IMR-90 (cell line): ENCODE measurements at regions not wholly inside any gene's neighbourhood (a gene's known extent, or its start where the extent isn't known, plus 50 kb on each side); places are given as distances from the start of the nearest gene placed in this dataset.

ENCODE experiments used
- ATAC-seq: fragments of 200-7000 bp; cut with Tn5 transposase; 2 replicates; pipeline ENCODE4 v1.9.1; 2020; ENCODE audit warnings: low read depth, mild to moderate bottlenecking, moderate library complexity
- BruUV-seq: library from RNA; stranded (reverse); fragments of 400-500 nt; replicated peaks from 2 replicates; lab custom pipeline; 2021; lab: Mats Ljungman, UMichigan
- CTCF ChIA-PET: fragments of 300-600 bp; formaldehyde crosslinking; extraction: SDS; loops from one replicate; lab custom pipeline; 2021; ENCODE audit warnings: antibody characterized with exemption; lab: Yijun Ruan, JAX
- POLR2A ChIA-PET: fragments of 300-600 bp; sonication (Branson Sonifier 250); formaldehyde crosslinking; loops from one replicate; lab custom pipeline; 2022; ENCODE audit warnings: antibody characterized with exemption; ENCODE audit not compliant: unreplicated experiment; lab: Charles Lee
- DNase-seq: peaks from one replicate; pipeline ENCODE4 v3.0.0; 2013
- H2AFZ ChIP-seq: replicated peaks from 2 replicates; pipeline ENCODE3; 2013; ENCODE audit warnings: low read length, mild to moderate bottlenecking; ENCODE audit not compliant: poor library complexity
- H2AK5ac ChIP-seq: 2 replicates; pipeline ENCODE4 v1.6.1; 2013; ENCODE audit warnings: low read depth, low read length, inconsistent platforms
- H2AK9ac ChIP-seq: replicated peaks from 2 replicates; pipeline ENCODE3; 2013; ENCODE audit warnings: mild to moderate bottlenecking, low read depth, low read length, moderate library complexity; ENCODE audit not compliant: poor library complexity
- H2BK120ac ChIP-seq: 2 replicates; pipeline ENCODE4 v1.6.1; 2013; ENCODE audit warnings: low read depth, low read length, inconsistent platforms
- H2BK15ac ChIP-seq: 3 replicates; pipeline ENCODE4 v1.6.1; 2013; ENCODE audit warnings: low read depth, low read length, inconsistent platforms
- H2BK20ac ChIP-seq: 2 replicates; pipeline ENCODE4 v1.6.1; 2013; ENCODE audit warnings: low read depth, mild to moderate bottlenecking, inconsistent platforms, low read length, moderate library complexity
- H2BK5ac ChIP-seq: 2 replicates; pipeline ENCODE4 v1.6.1; 2013; ENCODE audit warnings: mild to moderate bottlenecking, low read depth, low read length, inconsistent platforms; ENCODE audit not compliant: poor library complexity, severe bottlenecking
- H3K14ac ChIP-seq: replicated peaks from 2 replicates; pipeline ENCODE4 v1.6.1; 2013; ENCODE audit warnings: low read depth, low read length, inconsistent platforms
- H3K18ac ChIP-seq: 2 replicates; pipeline ENCODE4 v1.6.1; 2013; ENCODE audit warnings: low read depth, low read length, control low read depth
- H3K23ac ChIP-seq: 2 replicates; pipeline ENCODE4 v1.6.1; 2013; ENCODE audit warnings: low read depth, low read length, inconsistent platforms
- H3K27ac ChIP-seq: 2 replicates; pipeline ENCODE4 v1.5.1; 2013; ENCODE audit warnings: mild to moderate bottlenecking, control low read depth, low read length; ENCODE audit not compliant: insufficient read depth
- H3K27me3 ChIP-seq: 2 replicates; pipeline ENCODE4 v1.6.1; 2013; ENCODE audit warnings: low read length; ENCODE audit not compliant: control insufficient read depth, insufficient read depth
- H3K36me3 ChIP-seq: 2 replicates; pipeline ENCODE4 v1.6.1; 2013; ENCODE audit warnings: low read length, mixed read lengths; ENCODE audit not compliant: control insufficient read depth, insufficient read depth
- H3K4ac ChIP-seq: 2 replicates; pipeline ENCODE4 v1.6.1; 2013; ENCODE audit warnings: low read depth, low read length, inconsistent platforms
- H3K4me1 ChIP-seq: 2 replicates; pipeline ENCODE4 v1.6.1; 2013; ENCODE audit warnings: low read length, mixed read lengths; ENCODE audit not compliant: control insufficient read depth, insufficient read depth
- H3K4me2 ChIP-seq: 2 replicates; pipeline ENCODE4 v1.6.1; 2013; ENCODE audit warnings: low read depth, mild to moderate bottlenecking, control low read depth, low read length, moderate library complexity
- H3K4me3 ChIP-seq: 2 replicates; pipeline ENCODE4 v1.5.1; 2013; ENCODE audit warnings: low read depth, mild to moderate bottlenecking, control low read depth, low read length, moderate library complexity; ENCODE audit not compliant: insufficient read depth
- H3K56ac ChIP-seq: 2 replicates; pipeline ENCODE4 v1.6.1; 2013; ENCODE audit warnings: low read length, inconsistent platforms; ENCODE audit not compliant: insufficient read depth; ENCODE audit errors: extremely low read depth
- H3K79me1 ChIP-seq, 2 experiments: 2 replicates each; pipeline ENCODE4 v1.6.1; 2013; ENCODE audit warnings: low read length in 2 of 2, inconsistent platforms in 1 of 2, low read depth in 1 of 2
- H3K9ac ChIP-seq: 2 replicates; pipeline ENCODE4 v1.6.1; 2013; ENCODE audit warnings: low read depth, low read length, control low read depth
- H3K9me1 ChIP-seq: 2 replicates; pipeline ENCODE4 v1.6.1; 2013; ENCODE audit warnings: low read length, inconsistent platforms; ENCODE audit not compliant: insufficient read depth
- H3K9me3 ChIP-seq: 2 replicates; pipeline ENCODE4 v1.6.1; 2013; ENCODE audit warnings: low read length; ENCODE audit not compliant: control insufficient read depth, insufficient read depth
- H4K20me1 ChIP-seq: 2 replicates; pipeline ENCODE4 v1.6.1; 2013; ENCODE audit warnings: low read length, inconsistent platforms; ENCODE audit not compliant: insufficient read depth
- H4K5ac ChIP-seq: 2 replicates; pipeline ENCODE4 v1.6.1; 2013; ENCODE audit warnings: mild to moderate bottlenecking, low read depth, low read length, control low read depth
- H4K8ac ChIP-seq, 2 experiments: 2 replicates each; pipeline ENCODE4 v1.6.1; 2013; ENCODE audit warnings: low read depth in 2 of 2, low read length in 2 of 2, control low read depth in 1 of 2, inconsistent platforms in 1 of 2
- H4K91ac ChIP-seq: 2 replicates; pipeline ENCODE4 v1.6.1; 2013; ENCODE audit warnings: low read depth, low read length, inconsistent platforms; ENCODE audit not compliant: insufficient read depth
- BHLHE40 ChIP-seq: fragments of 150-350 bp; IDR thresholded peaks from 2 replicates; pipeline ENCODE4 v1.6.1; 2016; ENCODE audit warnings: mild to moderate bottlenecking, low read depth, low read length
- CEBPB ChIP-seq: IDR thresholded peaks from 2 replicates; pipeline ENCODE4 v1.6.1; 2012; ENCODE audit warnings: low read depth, low read length, improper control_type of control experiment
- CHD1 ChIP-seq: IDR thresholded peaks from 2 replicates; pipeline ENCODE4 v1.6.1; 2012; ENCODE audit warnings: low read depth, low read length, improper control_type of control experiment
- CTCF ChIP-seq: conservative IDR thresholded peaks from 2 replicates; pipeline ENCODE4 v1.5.1; 2012; ENCODE audit warnings: mild to moderate bottlenecking, low read depth, low read length, improper control_type of control experiment
- ELK1 ChIP-seq: fragments of 150-350 bp; IDR thresholded peaks from 2 replicates; pipeline ENCODE4 v1.6.1; 2016; ENCODE audit warnings: low read depth, mild to moderate bottlenecking, low read length, moderate library complexity, borderline replicate concordance
- FOS ChIP-seq: fragments of 150-350 bp; IDR thresholded peaks from 2 replicates; pipeline ENCODE4 v1.6.1; 2016; ENCODE audit warnings: low read depth, low read length
- MAZ ChIP-seq: IDR thresholded peaks from 2 replicates; pipeline ENCODE4 v1.6.1; 2012; ENCODE audit warnings: low read depth, mild to moderate bottlenecking, low read length, improper control_type of control experiment, moderate library complexity, borderline replicate concordance
- MXI1 ChIP-seq: IDR thresholded peaks from 2 replicates; pipeline ENCODE4 v1.6.1; 2012; ENCODE audit warnings: low read depth, mild to moderate bottlenecking, low read length, moderate library complexity, borderline replicate concordance
- NFE2L2 ChIP-seq: fragments of 150-350 bp; IDR thresholded peaks from 2 replicates; pipeline ENCODE4 v1.6.1; 2016; ENCODE audit warnings: low read depth, mild to moderate bottlenecking, low read length
- POLR2A ChIP-seq: IDR thresholded peaks from 2 replicates; pipeline ENCODE4 v1.6.1; 2012; ENCODE audit warnings: mild to moderate bottlenecking, low read depth, low read length
- RAD21 ChIP-seq: IDR thresholded peaks from 2 replicates; pipeline ENCODE4 v1.6.1; 2012; ENCODE audit warnings: low read length, improper control_type of control experiment
- RCOR1 ChIP-seq: IDR thresholded peaks from 2 replicates; pipeline ENCODE4 v1.6.1; 2012; ENCODE audit warnings: mild to moderate bottlenecking, low read length, improper control_type of control experiment; ENCODE audit not compliant: insufficient replicate concordance
- RFX5 ChIP-seq: IDR thresholded peaks from 2 replicates; pipeline ENCODE4 v1.8.0; 2012; ENCODE audit warnings: low read depth, mild to moderate bottlenecking, low read length, moderate library complexity
- SMC3 ChIP-seq: fragments of 150-350 bp; IDR thresholded peaks from 2 replicates; pipeline ENCODE4 v1.6.1; 2016; ENCODE audit warnings: low read depth, mild to moderate bottlenecking, antibody characterized with exemption, low read length, moderate library complexity
- WGBS, 2 experiments: methylation state at CpG; one replicate each; pipeline versions ENCODE4 v1.1.5 to v1.1.7; 2013; ENCODE audit warnings: missing lambda C conversion rate in 2 of 2; ENCODE audit not compliant: insufficient read length in 1 of 2; ENCODE audit errors: extremely low coverage in 2 of 2; 5-methylcytosine and 5-hydroxymethylcytosine counted together
- dilution Hi-C: fragments of 300-500 bp; cut with HindIII; formaldehyde crosslinking; loops from one replicate; pipeline ENCODE4 v1.14.3; 2018; ENCODE audit warnings: low sequenced_read_pairs; ENCODE audit not compliant: unreplicated experiment
- in situ Hi-C: fragments of 300-500 bp; cut with MboI; formaldehyde crosslinking; loops from 3 replicates; pipeline ENCODE4 v1.14.3; 2019; ENCODE audit warnings: low sequenced_read_pairs, inconsistent platforms, mixed read lengths
- intact Hi-C: fragments of 100-400 bp; cut with micrococcal nuclease; formaldehyde crosslinking; loops from 2 replicates; pipeline ENCODE4 v1.10.0; 2022
- TF ChIP-seq, protein P1 (sequence below): fragments of 150-350 bp; IDR thresholded peaks from 2 replicates; pipeline ENCODE4 v1.6.1; 2017; ENCODE audit warnings: mild to moderate bottlenecking, antibody characterized with exemption, low read length, low read depth

GRCh38 chr5:118195211-118195610 is 793.1 kb downstream of the DTWD2 start:
- Histone ChIP-seq H3K9me3 (no peaks in the 10 kb centered on the region), H3K4me2 (no peak overlapping the region), H3K79me1 (no peaks in the 10 kb centered on the region), H4K91ac (no peak overlapping the region), H3K14ac (no peak overlapping the region), H3K4me3 (no peak overlapping the region), H3K4ac (no peak overlapping the region), H3K36me3 (no peaks in the 10 kb centered on the region), H4K8ac (no peak overlapping the region), H3K18ac (no peak overlapping the region), H3K4me1 (no peaks in the 10 kb centered on the region), H4K5ac (no peak overlapping the region), H2AK5ac (no peak overlapping the region), H2AFZ (no peak overlapping the region), H3K56ac (no peak overlapping the region), H4K20me1 (no peaks in the 10 kb centered on the region), H2BK15ac (no peak overlapping the region), H3K23ac (no peak overlapping the region), H3K9me1 (no peaks in the 10 kb centered on the region), H2BK120ac (no peak overlapping the region), H3K9ac (no peak overlapping the region), H3K27ac (no peak overlapping the region), H2AK9ac (no peak overlapping the region), H2BK20ac (no peak overlapping the region), H3K27me3 (no peaks in the 10 kb centered on the region), H2BK5ac (no peak overlapping the region)
- WGBS, 2 experiments = no CpG with 5 or more reads among the region's 4 CpGs
- ChIA-PET CTCF (no interaction called here), POLR2A (no interaction called here)
- DNase-seq (no peak), ATAC-seq (no peak)
- no TSS peak for BruUV-seq
- intact Hi-C loops = no loop called here
- dilution Hi-C loops = no loop called here
- TF ChIP-seq SMC3 (no peak), MAZ (no peak), BHLHE40 (no peak), CHD1 (no peak), CTCF (no peak), RCOR1 (no peak), RAD21 (no peak), ELK1 (no peak), NFE2L2 (no peak), MXI1 (no peak), RFX5 (no peak), CEBPB (no peak), FOS (no peak), POLR2A (no peak)
- TF ChIP-seq, protein P1, sequence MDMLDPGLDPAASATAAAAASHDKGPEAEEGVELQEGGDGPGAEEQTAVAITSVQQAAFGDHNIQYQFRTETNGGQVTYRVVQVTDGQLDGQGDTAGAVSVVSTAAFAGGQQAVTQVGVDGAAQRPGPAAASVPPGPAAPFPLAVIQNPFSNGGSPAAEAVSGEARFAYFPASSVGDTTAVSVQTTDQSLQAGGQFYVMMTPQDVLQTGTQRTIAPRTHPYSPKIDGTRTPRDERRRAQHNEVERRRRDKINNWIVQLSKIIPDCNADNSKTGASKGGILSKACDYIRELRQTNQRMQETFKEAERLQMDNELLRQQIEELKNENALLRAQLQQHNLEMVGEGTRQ = no peak
- in situ Hi-C loops = no loop called here
